HG02981 (cell line): ENCODE measurements at regions not wholly inside any gene's neighbourhood (a gene's known extent, or its start where the extent isn't known, plus 50 kb on each side); places are given as distances from the start of the nearest gene placed in this dataset.

Experiments
- ATAC-seq: cut with Tn5 transposase; IDR thresholded peaks from one replicate; pipeline ENCODE4 v1.9.1; 2021; ENCODE audit warnings: mild to moderate bottlenecking, moderate library complexity; ENCODE audit not compliant: unreplicated experiment

GRCh38 chr1:224486801-224487583, 52.4 kb upstream of the WDR26 start:
- no peak for ATAC-seq

GRCh38 chr1:224488806-224489499, 54.4 kb upstream of the WDR26 start:
- no peak for ATAC-seq

GRCh38 chr1:224489534-224490365, 55.2 kb upstream of the WDR26 start:
- no peak for ATAC-seq

GRCh38 chr1:224490549-224491537, 56.2 kb upstream of the WDR26 start:
- no peak for ATAC-seq

DNA sequence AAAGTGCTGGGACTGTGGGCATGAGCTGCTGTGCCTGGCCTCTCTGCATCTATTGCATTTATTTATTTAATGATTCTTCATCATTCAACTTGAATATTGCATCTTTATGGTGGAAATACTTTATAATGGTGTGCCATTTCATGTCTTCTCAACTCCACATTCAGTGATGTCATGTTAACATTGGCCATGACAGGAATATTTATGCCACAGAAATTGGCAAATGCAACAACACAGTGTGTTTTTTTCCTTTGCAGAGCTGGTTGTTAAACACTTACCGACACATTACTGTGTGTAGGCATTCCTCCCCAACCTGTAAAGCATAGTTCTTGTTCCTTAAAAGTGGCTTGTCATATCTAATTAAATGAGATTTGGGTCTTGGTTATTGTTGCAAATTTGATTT, 57.4 kb upstream of the WDR26 start:
- no peak for ATAC-seq

- ATAC-seq: no peak
Measured at GRCh38 chr1:224492632-224493031, 58.0 kb upstream of the WDR26 start.

- ATAC-seq: no peak
Measured at GRCh38 chr1:224493269-224493668, 58.7 kb upstream of the WDR26 start.

DNA sequence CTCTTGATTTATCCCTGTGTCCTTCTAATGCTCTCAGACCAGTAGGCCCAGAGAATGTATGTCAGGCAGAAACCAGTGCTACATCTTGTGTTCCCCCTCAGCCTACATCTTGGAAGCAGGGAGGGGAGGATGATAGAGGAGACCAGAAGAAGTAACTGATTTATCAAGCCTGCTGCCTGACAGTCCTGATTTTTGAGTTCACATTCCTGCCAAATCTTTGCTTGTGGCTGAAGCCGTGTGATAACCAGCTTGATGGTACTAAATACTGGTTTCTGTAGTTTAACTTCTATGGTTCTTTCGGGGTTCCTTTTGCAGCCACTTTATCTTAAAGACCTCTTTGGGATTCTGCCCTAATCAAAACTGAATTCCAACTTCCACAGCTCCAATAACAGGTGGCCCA, 59.7 kb upstream of the WDR26 start:
- ATAC-seq: no peak

- ATAC-seq: no peak
Measured at GRCh38 chr1:224495866-224496265, 61.3 kb upstream of the WDR26 start.

GRCh38 chr1:224496826-224497225, 62.2 kb upstream of the WDR26 start:
- ATAC-seq: no peak

- ATAC-seq: peak; percentile 97
Measured at GRCh38 chr1:224497714-224498573, 63.3 kb upstream of the WDR26 start.

GRCh38 chr1:224498574-224499170, 64.1 kb upstream of the WDR26 start:
- ATAC-seq: no peak

DNA sequence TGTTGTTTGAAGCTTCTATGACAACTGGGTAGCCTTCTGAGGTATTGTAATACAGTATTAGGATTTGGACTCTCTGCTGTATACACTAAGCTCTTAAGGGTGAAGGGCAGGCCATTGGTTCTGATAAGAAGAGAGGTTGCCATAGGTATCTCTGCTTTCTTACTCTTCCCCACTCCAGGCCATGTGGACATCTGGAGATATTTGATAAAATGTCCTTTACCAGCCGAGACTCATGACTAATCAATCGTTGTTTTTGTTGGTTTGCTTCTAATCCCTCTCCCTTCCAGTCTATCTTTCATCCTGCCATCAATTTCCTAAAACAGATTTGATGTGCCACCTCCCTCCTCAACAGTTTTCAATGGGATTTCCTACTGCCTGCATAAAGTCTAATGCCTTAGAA, 64.6 kb upstream of the WDR26 start:
- no peak for ATAC-seq

- no peak for ATAC-seq
Measured at GRCh38 chr1:224500796-224501195, 66.2 kb upstream of the WDR26 start.

DNA sequence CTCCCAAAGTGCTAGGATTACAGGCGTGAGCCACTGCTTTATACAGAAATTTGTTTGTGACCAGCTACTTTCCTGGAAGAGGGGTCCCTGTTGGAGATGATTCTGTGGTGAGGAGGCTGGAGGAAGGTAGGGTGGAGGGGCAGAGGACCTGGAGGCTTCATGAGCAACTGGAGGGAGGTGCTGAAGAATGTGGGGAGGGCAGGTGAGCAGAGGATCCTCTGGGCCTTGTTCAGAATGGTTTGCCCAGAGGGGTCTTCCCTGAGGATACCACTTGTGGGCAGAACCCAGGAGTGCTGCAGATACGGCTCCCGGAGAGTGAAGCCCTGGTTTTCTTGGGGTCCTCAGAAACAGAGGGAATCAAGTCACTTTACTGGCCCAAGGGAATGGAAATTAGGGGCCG, 67.2 kb upstream of the WDR26 start:
- no peak for ATAC-seq

- no peak for ATAC-seq
Measured at GRCh38 chr1:224502459-224503160, 68.0 kb upstream of the WDR26 start.

GRCh38 chr1:224503161-224504118, 68.8 kb upstream of the WDR26 start:
- peak; percentile 93 for ATAC-seq
